ENCODE measurements at regions not wholly inside any gene's neighbourhood (a gene's known extent, or its start where the extent isn't known, plus 50 kb on each side); places are given as distances from the start of the nearest gene placed in this dataset.

DNA sequence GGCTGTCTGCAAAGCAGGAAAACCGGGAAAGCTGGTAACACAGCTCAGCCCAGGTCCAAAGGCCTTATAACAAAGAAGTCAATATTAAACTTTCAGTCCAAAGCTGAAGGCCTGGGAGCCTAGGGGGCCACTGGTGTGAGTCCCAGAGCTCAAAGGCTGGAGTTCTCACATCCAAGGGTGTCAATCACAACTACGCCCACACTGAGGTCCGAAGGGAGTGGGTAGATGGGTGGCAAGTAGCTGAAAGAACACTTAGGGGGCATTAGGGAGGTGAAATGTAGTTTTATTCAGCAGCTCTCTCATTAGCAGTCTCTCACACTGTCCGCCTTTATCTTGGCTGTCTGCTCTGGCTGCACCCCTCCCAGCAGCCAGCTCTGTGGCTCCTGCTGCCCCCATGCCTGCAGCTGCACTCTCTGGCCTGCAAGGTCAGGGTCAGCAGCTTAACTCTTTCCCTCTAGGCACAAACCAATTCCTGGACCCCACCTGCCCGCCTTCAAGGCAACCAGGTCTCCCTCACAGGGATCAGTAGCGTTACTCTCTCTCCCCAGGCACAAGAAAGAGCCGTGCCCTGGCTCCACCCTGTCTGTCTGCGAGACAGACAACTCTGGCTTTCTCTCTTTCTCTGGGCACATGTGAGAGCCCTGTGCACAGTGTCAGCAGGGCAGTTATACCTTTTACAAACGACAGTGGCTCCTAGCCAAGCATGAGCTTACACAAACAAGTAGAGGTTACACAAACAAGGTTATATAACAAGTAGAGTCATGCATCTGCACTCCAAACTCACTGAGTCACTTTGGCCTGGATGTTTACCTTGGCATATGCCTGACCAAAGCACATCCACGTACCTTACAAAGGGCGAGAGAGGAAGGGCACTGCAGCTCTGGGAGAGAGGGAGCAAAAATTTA, 249.4 kb upstream of the PCDH20 start (continued):
- TF ChIP-seq ZNF317 (CRISPR knock-in tag; IDR thresholded peaks at IDR 0.05) (peak; percentile 53), ZSCAN20 (CRISPR knock-in tag; IDR thresholded peaks at IDR 0.05; ENCODE audit: borderline replicate concordance) (peak; percentile 48; the same call in 1 of the 2 replicates), ATF7 (IDR thresholded peaks at IDR 0.05) (no peak), ATF7 (CRISPR knock-in tag; IDR thresholded peaks at IDR 0.05) (peak; percentile 41; the same call in 1 of the 2 replicates), RXRB (CRISPR knock-in tag; IDR thresholded peaks at IDR 0.05; ENCODE audit: borderline replicate concordance) (peak; percentile 91), ZNF33A (CRISPR knock-in tag; IDR thresholded peaks at IDR 0.05; ENCODE audit: borderline replicate concordance) (no peak), ZFP41 (CRISPR knock-in tag; IDR thresholded peaks at IDR 0.05; ENCODE audit: borderline replicate concordance) (0 out of 2 replicates have a peak, but pooled peaks have one; percentile 15), SKI (IDR thresholded peaks at IDR 0.05; ENCODE audit: partially characterized antibody) (peak; percentile 88), YEATS2 (CRISPR knock-in tag; IDR thresholded peaks at IDR 0.05; ENCODE audit: borderline replicate concordance) (0 out of 2 replicates have a peak, but pooled peaks have one; percentile 36), ATM (IDR thresholded peaks at IDR 0.05; ENCODE audit: borderline replicate concordance) (peak; percentile 95; the same call in 1 of the 2 replicates), DMAP1 (CRISPR knock-in tag; IDR thresholded peaks at IDR 0.05) (peak; percentile 24; the same call in 1 of the 2 replicates), KLF12 (CRISPR knock-in tag; IDR thresholded peaks at IDR 0.05; ENCODE audit: borderline replicate concordance) (0 out of 2 replicates have a peak, but pooled peaks have one; percentile 51), MAZ (IDR thresholded peaks at IDR 0.05; ENCODE audit: borderline replicate concordance, low read depth, low read length) (no peak), MAZ (CRISPR knock-in tag; IDR thresholded peaks at IDR 0.05; ENCODE audit: low read depth) (0 out of 2 replicates have a peak, but pooled peaks have one; percentile 44), NR2F6 (IDR thresholded peaks at IDR 0.05) (peak; percentile 87), NR2F6 (CRISPR knock-in tag; IDR thresholded peaks at IDR 0.05) (peak; percentile 89), CEBPG (CRISPR knock-in tag; IDR thresholded peaks at IDR 0.05) (peak; percentile 79), SRF (IDR thresholded peaks at IDR 0.05; ENCODE audit: low read depth, low read length) (no peak), LCORL (IDR thresholded peaks at IDR 0.05) (peak; percentile 79), LCORL (CRISPR knock-in tag; IDR thresholded peaks at IDR 0.05) (peak; percentile 56), RXRA (CRISPR knock-in tag; IDR thresholded peaks at IDR 0.05) (peak; percentile 65), KLF11 (CRISPR knock-in tag; IDR thresholded peaks at IDR 0.05) (no peak), NFIC (IDR thresholded peaks at IDR 0.05; ENCODE audit: low read length) (peak; percentile 89), RNF2 (conservative IDR thresholded peaks at IDR 0.05; ENCODE audit: low read depth) (peak; percentile 43; the same call in 1 of the 2 replicates), CBX5 (CRISPR knock-in tag; IDR thresholded peaks at IDR 0.05; ENCODE audit: borderline replicate concordance) (peak; percentile 27; the same call in 1 of the 2 replicates), PHF21A (CRISPR knock-in tag; IDR thresholded peaks at IDR 0.05) (peak; percentile 71), EED (CRISPR knock-in tag; IDR thresholded peaks at IDR 0.05) (peak; percentile 48; the same call in 1 of the 2 replicates), MED1 (CRISPR knock-in tag; IDR thresholded peaks at IDR 0.05) (peak; percentile 87), ZNF232 (CRISPR knock-in tag; IDR thresholded peaks at IDR 0.05; ENCODE audit: borderline replicate concordance) (peak; percentile 47; the same call in 1 of the 2 replicates), ZNF264 (CRISPR knock-in tag; IDR thresholded peaks at IDR 0.05) (0 out of 2 replicates have a peak, but pooled peaks have one; percentile 20), IRF2 (CRISPR knock-in tag; IDR thresholded peaks at IDR 0.05) (peak; percentile 82), NR2F2 (IDR thresholded peaks at IDR 0.05; ENCODE audit: borderline replicate concordance, low read depth) (peak; percentile 72)
- TF ChIP-seq, protein P1, sequence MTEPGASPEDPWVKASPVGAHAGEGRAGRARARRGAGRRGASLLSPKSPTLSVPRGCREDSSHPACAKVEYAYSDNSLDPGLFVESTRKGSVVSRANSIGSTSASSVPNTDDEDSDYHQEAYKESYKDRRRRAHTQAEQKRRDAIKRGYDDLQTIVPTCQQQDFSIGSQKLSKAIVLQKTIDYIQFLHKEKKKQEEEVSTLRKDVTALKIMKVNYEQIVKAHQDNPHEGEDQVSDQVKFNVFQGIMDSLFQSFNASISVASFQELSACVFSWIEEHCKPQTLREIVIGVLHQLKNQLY (CRISPR knock-in tag; IDR thresholded peaks at IDR 0.05): peak; percentile 88
